SJCRH30 (cell line): ENCODE measurements at regions not wholly inside any gene's neighbourhood (a gene's known extent, or its start where the extent isn't known, plus 50 kb on each side); places are given as distances from the start of the nearest gene placed in this dataset.
A peak's percentile ranks its signal among the peaks of the same experiment; 100 is the strongest.

Source experiments
- DNase-seq, 2 experiments: peaks; one replicate each; pipeline ENCODE4 v3.0.0-alpha.2; 2015 to 2020
- H3K27ac ChIP-seq: fragments of 250-450 bp; sonication (Bioruptor Pico); 2 replicates; pipeline ENCODE4 v1.5.1; 2020; ENCODE audit warnings: mild to moderate bottlenecking, moderate library complexity
- H3K27me3 ChIP-seq: fragments of 250-450 bp; sonication (Bioruptor Pico); 2 replicates; pipeline ENCODE4 v1.5.1; 2020; ENCODE audit warnings: mild to moderate bottlenecking, moderate library complexity
- H3K36me3 ChIP-seq: fragments of 250-450 bp; sonication (Bioruptor Pico); 2 replicates; pipeline ENCODE4 v1.5.1; 2020; ENCODE audit warnings: mild to moderate bottlenecking, moderate library complexity
- H3K4me1 ChIP-seq: fragments of 250-450 bp; sonication (Bioruptor Pico); 2 replicates; pipeline ENCODE4 v1.5.1; 2020; ENCODE audit warnings: mild to moderate bottlenecking, moderate library complexity
- H3K4me3 ChIP-seq: fragments of 250-450 bp; sonication (Bioruptor Pico); 2 replicates; pipeline ENCODE4 v1.5.1; 2020; ENCODE audit warnings: mild to moderate bottlenecking, moderate library complexity
- H3K9me3 ChIP-seq: fragments of 250-450 bp; sonication (Bioruptor Pico); replicated peaks from 2 replicates; pipeline ENCODE4 v1.5.1; 2020; ENCODE audit warnings: mild to moderate bottlenecking, moderate library complexity

GRCh38 chr12:93163260-93164036 is 214.3 kb upstream of the NUDT4 start:
- DNase-seq, result no peak
- no peaks in the 10 kb centered on the region for H3K36me3 ChIP-seq
- no peaks in the 10 kb centered on the region for H3K27me3 ChIP-seq
- H3K4me1 ChIP-seq, result no peaks in the 10 kb centered on the region
- no peak overlapping the region for H3K27ac ChIP-seq
- H3K9me3 ChIP-seq, result no peaks in the 10 kb centered on the region
- no peak overlapping the region for H3K4me3 ChIP-seq

- Histone ChIP-seq H3K9me3 (no peaks in the 10 kb centered on the region), H3K36me3 (no peaks in the 10 kb centered on the region), H3K4me1 (no peaks in the 10 kb centered on the region), H3K27me3 (no peaks in the 10 kb centered on the region), H3K27ac (no peak overlapping the region), H3K4me3 (no peak overlapping the region)
- DNase-seq, result no peak
These were observed 213.4 kb upstream of the NUDT4 start for GRCh38 chr12:93164103-93164880.

GRCh38 chr12:93165384-93165932 is 212.3 kb upstream of the NUDT4 start:
- no peak overlapping the region for H3K4me3 ChIP-seq
- H3K27ac ChIP-seq, result no peak overlapping the region
- H3K4me1 ChIP-seq, result no peaks in the 10 kb centered on the region
- no peaks in the 10 kb centered on the region for H3K27me3 ChIP-seq
- no peak for DNase-seq
- H3K36me3 ChIP-seq, result no peaks in the 10 kb centered on the region
- no peaks in the 10 kb centered on the region for H3K9me3 ChIP-seq

- no peaks in the 10 kb centered on the region for H3K9me3 ChIP-seq
- no peak overlapping the region for H3K4me3 ChIP-seq
- no peak overlapping the region for H3K27ac ChIP-seq
- DNase-seq, result no peak
- H3K27me3 ChIP-seq, result no peaks in the 10 kb centered on the region
- no peaks in the 10 kb centered on the region for H3K36me3 ChIP-seq
- H3K4me1 ChIP-seq, result no peaks in the 10 kb centered on the region
These were observed 211.0 kb upstream of the NUDT4 start for GRCh38 chr12:93166541-93167307.

- DNase-seq, result no peak
- Histone ChIP-seq H3K27me3 (no peaks in the 10 kb centered on the region), H3K36me3 (no peaks in the 10 kb centered on the region), H3K4me3 (no peak overlapping the region), H3K4me1 (no peaks in the 10 kb centered on the region), H3K9me3 (no peaks in the 10 kb centered on the region), H3K27ac (no peak overlapping the region)
These were observed 210.4 kb upstream of the NUDT4 start for GRCh38 chr12:93167331-93167730.

GRCh38 chr12:93167841-93168492 is 209.8 kb upstream of the NUDT4 start:
- no peaks in the 10 kb centered on the region for H3K27me3 ChIP-seq
- H3K27ac ChIP-seq, result no peak overlapping the region
- H3K9me3 ChIP-seq, result no peaks in the 10 kb centered on the region
- no peak for DNase-seq
- no peak overlapping the region; the same call in 1 of the 2 replicates for H3K4me3 ChIP-seq
- H3K36me3 ChIP-seq, result no peaks in the 10 kb centered on the region
- no peaks in the 10 kb centered on the region for H3K4me1 ChIP-seq

- Histone ChIP-seq H3K9me3 (no peaks in the 10 kb centered on the region), H3K4me1 (no peaks in the 10 kb centered on the region), H3K27ac (no peak overlapping the region), H3K36me3 (no peaks in the 10 kb centered on the region), H3K27me3 (no peaks in the 10 kb centered on the region), H3K4me3 (no peak overlapping the region)
- no peak for DNase-seq
These were observed 209.0 kb upstream of the NUDT4 start for GRCh38 chr12:93168751-93169150.

- Histone ChIP-seq H3K4me3 (no peak overlapping the region), H3K27ac (no peak overlapping the region), H3K36me3 (no peaks in the 10 kb centered on the region), H3K4me1 (no peaks in the 10 kb centered on the region), H3K9me3 (no peaks in the 10 kb centered on the region), H3K27me3 (no peaks in the 10 kb centered on the region)
- no peak for DNase-seq
These were observed 208.2 kb upstream of the NUDT4 start for GRCh38 chr12:93169536-93169935.

- Histone ChIP-seq H3K27me3 (no peaks in the 10 kb centered on the region), H3K9me3 (no peaks in the 10 kb centered on the region), H3K4me1 (no peaks in the 10 kb centered on the region), H3K4me3 (no peak overlapping the region), H3K27ac (no peak overlapping the region), H3K36me3 (no peaks in the 10 kb centered on the region)
- DNase-seq, result no peak
These were observed 206.8 kb upstream of the NUDT4 start for GRCh38 chr12:93170928-93171327.

GRCh38 chr12:93173178-93173957 is 204.4 kb upstream of the NUDT4 start:
- peak in 1 of 2 experiments; percentile 21 for DNase-seq

GRCh38 chr12:93174048-93174447 is 203.7 kb upstream of the NUDT4 start:
- DNase-seq, result no peak
- Histone ChIP-seq H3K9me3 (no peaks in the 10 kb centered on the region), H3K27ac (no peak overlapping the region), H3K4me3 (no peak overlapping the region), H3K36me3 (no peaks in the 10 kb centered on the region), H3K4me1 (no peaks in the 10 kb centered on the region), H3K27me3 (no peaks in the 10 kb centered on the region)

More at GRCh38 chr12:93173178-93173957, 204.4 kb upstream of the NUDT4 start:
- Histone ChIP-seq H3K4me3 (no peak overlapping the region), H3K27me3 (no peaks in the 10 kb centered on the region), H3K36me3 (no peaks in the 10 kb centered on the region), H3K4me1 (no peaks in the 10 kb centered on the region), H3K27ac (no peak overlapping the region), H3K9me3 (no peaks in the 10 kb centered on the region)

- Histone ChIP-seq H3K36me3 (no peaks in the 10 kb centered on the region), H3K4me1 (no peaks in the 10 kb centered on the region), H3K9me3 (no peaks in the 10 kb centered on the region), H3K27me3 (no peaks in the 10 kb centered on the region), H3K4me3 (no peak overlapping the region), H3K27ac (no peak overlapping the region)
- no peak for DNase-seq
These were observed 203.3 kb upstream of the NUDT4 start for GRCh38 chr12:93174473-93174872.

- no peaks in the 10 kb centered on the region for H3K27me3 ChIP-seq
- H3K4me3 ChIP-seq, result no peak overlapping the region
- no peak overlapping the region for H3K27ac ChIP-seq
- H3K9me3 ChIP-seq, result no peaks in the 10 kb centered on the region
- H3K36me3 ChIP-seq, result no peaks in the 10 kb centered on the region
- DNase-seq, result no peak
- H3K4me1 ChIP-seq, result no peaks in the 10 kb centered on the region
These were observed 201.6 kb upstream of the NUDT4 start for GRCh38 chr12:93176165-93176564.
